Heart left ventricle (tissue), 16 donors: ENCODE measurements at regions not wholly inside any gene's neighbourhood (a gene's known extent, or its start where the extent isn't known, plus 50 kb on each side); places are given as distances from the start of the nearest gene placed in this dataset.

Experiments used
- ATAC-seq, 4 donors: fragments of 200-7000 bp; cut with Tn5 transposase; one replicate each; pipeline ENCODE4 v1.9.1; 2020 to 2022; ENCODE audit warnings: moderate library complexity in 4 of 4, mild to moderate bottlenecking in 3 of 4, moderate number of reproducible peaks in 1 of 4
- DNase-seq, 5 donors: peaks; one replicate each; pipeline ENCODE4 v3.0.0-alpha.2; 2020
- H3K27ac ChIP-seq, 12 donors: fragments of 200-600 bp; sonication (generic) in 4 of 12; one replicate each; pipeline versions ENCODE4 v1.5.0 to v1.8.0; 2016 to 2022; ENCODE audit warnings: mild to moderate bottlenecking in 2 of 12
- H3K27me3 ChIP-seq, 9 donors: fragments of 200-600 bp; sonication (generic) in 2 of 9; one replicate each; pipeline versions ENCODE4 v1.5.1 to v1.8.0; 2016 to 2022; ENCODE audit warnings: mild to moderate bottlenecking in 3 of 9
- H3K36me3 ChIP-seq, 9 donors: fragments of 200-600 bp; sonication (generic) in 2 of 9; one replicate each; pipeline versions ENCODE4 v1.5.0 to v1.8.0; 2018 to 2022; ENCODE audit warnings: mild to moderate bottlenecking in 2 of 9
- H3K4me1 ChIP-seq, 12 donors: fragments of 200-600 bp; sonication (generic) in 4 of 12; one replicate each; pipeline versions ENCODE4 v1.5.0 to v1.8.0; 2016 to 2022; ENCODE audit warnings: mild to moderate bottlenecking in 3 of 12
- H3K4me3 ChIP-seq, 12 donors: fragments of 200-600 bp; sonication (generic) in 4 of 12; one replicate each; pipeline versions ENCODE4 v1.5.0 to v1.8.0; 2017 to 2022; ENCODE audit warnings: mild to moderate bottlenecking in 9 of 12, moderate library complexity in 4 of 12
- H3K9me3 ChIP-seq, 12 donors: fragments of 200-600 bp; sonication (generic) in 4 of 12; one replicate each; pipeline versions ENCODE4 v1.5.0 to v1.8.0; 2016 to 2022; ENCODE audit warnings: mild to moderate bottlenecking in 1 of 12
- CTCF ChIP-seq, 12 donors: fragments of 200-600 bp; sonication (generic) in 4 of 12; IDR thresholded peaks; one replicate each; pipeline versions ENCODE4 v1.5.0 to v1.8.0; 2018 to 2022; ENCODE audit warnings: antibody characterized with exemption in 12 of 12, mild to moderate bottlenecking in 5 of 12
- POLR2A ChIP-seq, 2 donors: fragments of 450-650 bp; IDR thresholded peaks; one replicate each; pipeline ENCODE4 v1.6.1; 2017; ENCODE audit warnings: antibody characterized with exemption in 2 of 2, mild to moderate bottlenecking in 2 of 2, moderate library complexity in 2 of 2
- WGBS, 4 donors: extraction: QIAGEN DNeasy Blood & Tissue Kit in 2 of 4; methylation state at CpG; one replicate each; pipeline versions ENCODE4 v1.1.5 to v1.1.7; 2013 to 2018; 5-methylcytosine and 5-hydroxymethylcytosine counted together
- intact Hi-C, 10 donors: fragments of 100-400 bp; cut with DNase I; formaldehyde crosslinking; loops; one replicate each; pipeline versions ENCODE4 v1.11.1 to v1.14.2; 2022
- donor health status: ischemic (EF 13 %, LVEDD 7.1; RV severe dilation, severe dysfunction).
- donor health status: healthy with polysubstance abuse.
- donor health status: DM: no; HTN: yes; CAD: no.
- donor health status: DM: no; HTN: no; CAD: no.
- donor health status: ischemic (EF 25% LVEDD 6.9; RV normal size, moderate dysfunction).
- donor health status: ischemic (EF 25% LVEDD 5.7; RV mildly dilated, moderate dysfunction).
- donor health status: healthy.
- donor health status: DM: yes; HTN: yes; CAD: no.
- donor health status: ischemic (EF 35%, LVEDD 5.7; RV mildly dilated, moderate dysfunction).
- donor health status: nonischemic (EF 11% LVEDD 7.7; RV severe dilation, severe dysfunction).
- donor health status: DM: yes; HTN: yes; CAD: no.
- donor health status: PGD.
- donor health status: ischemic (EF 29% LVEDD 5.4; RV normal size, mild dysfunction).
- donor health status: nonischemic (EF 23%, LVEDD 6.1; RV moderate dilation, normal function).

GRCh38 chr5:108649106-108649505 is 98.6 kb upstream of the FER start:
- 75 to 84% (median 81%) methylated on average over 1 of the region's 1 CpG for WGBS, 4 donors
- intact Hi-C loops, result loop anchor here in 2 of 10 donors (10.0 kb wide), 1 partner anchor 826 kb away; no protein-coding TSS in a partner anchor

GRCh38 chr5:108642170-108642906 is 105.4 kb upstream of the FER start:
- 1 to 4% (median 3%) methylated on average over 4 of the region's 4 CpGs for WGBS, 4 donors

More at GRCh38 chr5:108649106-108649505, 98.6 kb upstream of the FER start:
- ATAC-seq (peak in 1 of 4 donors; percentile 14), DNase-seq (no peak)
- no peaks in the 10 kb centered on the region for H3K36me3 ChIP-seq
- no peak overlapping the region for H3K27ac ChIP-seq
- H3K4me3 ChIP-seq, result no peak overlapping the region
- H3K9me3 ChIP-seq, result peaks cover 0 to 13% (median 0%) of the 10 kb centered on the region in 12 donors
- H3K27me3 ChIP-seq, result no peaks in the 10 kb centered on the region
- TF ChIP-seq POLR2A (IDR thresholded peaks at IDR 0.05) (no peak), CTCF (IDR thresholded peaks at IDR 0.05) (no peak)
- peaks cover 0 to 9% (median 0%) of the 10 kb centered on the region in 12 donors for H3K4me1 ChIP-seq

GRCh38 chr5:108641596-108641995 is 106.1 kb upstream of the FER start:
- Histone ChIP-seq H3K9me3 (peaks cover 0 to 1% (median 0%) of the 10 kb centered on the region in 12 donors), H3K27ac (peak overlapping the region in 4 of 12 donors; percentile 1 to 70 (median 48)), H3K4me3 (no peak overlapping the region), H3K4me1 (peaks cover 0 to 8% (median 0%) of the 10 kb centered on the region in 12 donors), H3K27me3 (no peaks in the 10 kb centered on the region), H3K36me3 (no peaks in the 10 kb centered on the region)
- DNase-seq, result peak in 1 of 5 donors; percentile 7
- intact Hi-C loops, result loop anchor here in 2 of 10 donors (10.0 kb wide), 1 partner anchor 833 kb away; no protein-coding TSS in a partner anchor
- ATAC-seq, result peak; percentile 58 to 84 (median 76)
- 30 to 53% (median 38%) methylated on average over 1 of the region's 1 CpG for WGBS, 4 donors
- no peak for TF ChIP-seq CTCF (IDR thresholded peaks at IDR 0.05)
- TF ChIP-seq POLR2A (IDR thresholded peaks at IDR 0.05), result no peak

More at GRCh38 chr5:108642170-108642906, 105.4 kb upstream of the FER start:
- no peaks in the 10 kb centered on the region for H3K36me3 ChIP-seq
- H3K27me3 ChIP-seq, result no peaks in the 10 kb centered on the region
- peak overlapping the region in 5 of 12 donors; percentile 1 to 70 (median 42) for H3K27ac ChIP-seq
- intact Hi-C loops, result loop anchor here in 2 of 10 donors (10.0 kb wide), 1 partner anchor 832 kb away; no protein-coding TSS in a partner anchor
- peaks cover 0 to 8% (median 0%) of the 10 kb centered on the region in 12 donors for H3K4me1 ChIP-seq
- H3K9me3 ChIP-seq, result peaks cover 0 to 9% (median 0%) of the 10 kb centered on the region in 12 donors
- peak; percentile 83 to 96 (median 93) for ATAC-seq
- peak overlapping the region in 1 of 12 donors; percentile 11 for H3K4me3 ChIP-seq
- TF ChIP-seq CTCF (IDR thresholded peaks at IDR 0.05), result peak; percentile 67 to 91 (median 78)
- TF ChIP-seq POLR2A (IDR thresholded peaks at IDR 0.05), result no peak
- peak in 4 of 5 donors; percentile 55 to 62 (median 60) for DNase-seq

DNA sequence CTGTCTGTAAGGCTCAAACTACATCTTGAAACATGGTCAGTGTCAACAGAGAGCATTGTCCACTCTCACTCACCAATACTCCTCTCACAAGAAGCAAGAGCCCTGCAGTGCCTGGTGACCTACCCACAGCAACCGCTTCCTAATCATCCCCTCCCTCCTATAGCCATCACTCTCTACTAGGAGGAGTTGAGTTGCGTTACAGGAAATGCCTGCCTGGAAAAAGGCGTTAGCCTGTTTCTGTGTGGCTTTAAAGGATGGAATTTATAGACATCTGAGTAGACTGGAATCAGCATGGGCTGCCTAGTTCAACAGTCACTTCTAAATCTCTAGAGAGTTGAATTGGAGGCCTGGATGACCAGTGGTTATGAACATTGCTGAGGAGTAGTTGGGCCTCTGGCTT is 108.3 kb upstream of the FER start:
- Histone ChIP-seq H3K27ac (no peak overlapping the region), H3K4me3 (no peak overlapping the region), H3K36me3 (no peaks in the 10 kb centered on the region), H3K9me3 (no peaks in the 10 kb centered on the region), H3K27me3 (no peaks in the 10 kb centered on the region), H3K4me1 (peaks cover 0 to 8% (median 0%) of the 10 kb centered on the region in 12 donors)
- DNase-seq (no peak), ATAC-seq (no peak)
- 59 to 76% (median 69%) methylated on average over 3 of the region's 3 CpGs for WGBS, 4 donors
- TF ChIP-seq CTCF (IDR thresholded peaks at IDR 0.05) (no peak), POLR2A (IDR thresholded peaks at IDR 0.05) (no peak)
- intact Hi-C loops, result no loop called here
